ENCODE measurements at regions not wholly inside any gene's neighbourhood (a gene's known extent, or its start where the extent isn't known, plus 50 kb on each side); places are given as distances from the start of the nearest gene placed in this dataset.

GRCh38 chr13:65860306-65860705 is 1369.8 kb downstream of the PCDH9 start:
- TF ChIP-seq CTCF (IDR thresholded peaks at IDR 0.05 in 2 of 3, conservative IDR thresholded peaks at IDR 0.05 in 1 of 3; ENCODE audit: borderline replicate concordance in 1 of 3, insufficient read depth in 1 of 3, low read depth in 2 of 3, low read length in 2 of 3) (no peak), EZH2 (IDR thresholded peaks at IDR 0.05) (no peak), POLR2A (IDR thresholded peaks at IDR 0.05; ENCODE audit: borderline replicate concordance, extremely low read depth, insufficient read depth, insufficient read length) (no peak), TCF7L2 (IDR thresholded peaks at IDR 0.05; ENCODE audit: borderline replicate concordance, extremely low read depth, insufficient read depth, insufficient read length) (no peak), REST (IDR thresholded peaks at IDR 0.05; ENCODE audit: low read depth) (no peak), ELF1 (IDR thresholded peaks at IDR 0.05; ENCODE audit: borderline replicate concordance, low read depth) (no peak), YY1 (IDR thresholded peaks at IDR 0.05; ENCODE audit: extremely low read depth, insufficient replicate concordance, low read depth, low read length) (no peak), ZFX (IDR thresholded peaks at IDR 0.05) (no peak), POLR2AphosphoS5 (IDR thresholded peaks at IDR 0.05; ENCODE audit: low read depth, low read length) (no peak)

Data from HCT116 (cell line).